Testis (tissue), 2 donors: ENCODE measurements at regions not wholly inside any gene's neighbourhood (a gene's known extent, or its start where the extent isn't known, plus 50 kb on each side); places are given as distances from the start of the nearest gene placed in this dataset.

Experiments used
- DNase-seq: peaks from one replicate; pipeline ENCODE4 v3.0.0-alpha.2; 2019
- H3K27ac ChIP-seq, 2 donors: fragments of 200-600 bp; sonication (generic); one replicate each; pipeline ENCODE4 v1.5.1; 2019
- H3K27me3 ChIP-seq: fragments of 200-600 bp; sonication (generic); one replicate; pipeline ENCODE4 v1.5.1; 2019
- H3K36me3 ChIP-seq: fragments of 200-600 bp; sonication (generic); one replicate; pipeline ENCODE4 v1.5.1; 2017; ENCODE audit warnings: low read depth; ENCODE audit errors: missing control alignments
- H3K4me1 ChIP-seq: fragments of 200-600 bp; sonication (generic); one replicate; pipeline ENCODE4 v1.5.1; 2019
- H3K4me3 ChIP-seq, 2 donors: fragments of 200-600 bp; sonication (generic); one replicate each; pipeline ENCODE4 v1.5.1; 2017 to 2019
- H3K9me3 ChIP-seq: fragments of 200-600 bp; sonication (generic); one replicate; pipeline ENCODE4 v1.5.1; 2017
- POLR2A ChIP-seq: fragments of 450-650 bp; IDR thresholded peaks from one replicate; pipeline ENCODE4 v1.6.1; 2017; ENCODE audit warnings: antibody characterized with exemption, mild to moderate bottlenecking, moderate library complexity
- WGBS, 2 donors: methylation state at CpG; one replicate each; pipeline ENCODE4 v1.1.5; 2018; 5-methylcytosine and 5-hydroxymethylcytosine counted together
- intact Hi-C: fragments of 100-400 bp; cut with DNase I; formaldehyde crosslinking; loops from one replicate; pipeline ENCODE4 v1.15.1; 2023; ENCODE audit warnings: low total_unique reads
- TF ChIP-seq, protein P1 (sequence below), 3 experiments: fragments of 450-650 bp in 2 of 3; fragments of 200-600 bp in 1 of 3; sonication (generic) in 1 of 3; IDR thresholded peaks; one replicate each; pipeline ENCODE4 v1.5.1; 2016 to 2019; ENCODE audit warnings: antibody characterized with exemption in 3 of 3, mild to moderate bottlenecking in 2 of 3, moderate library complexity in 1 of 3

DNA sequence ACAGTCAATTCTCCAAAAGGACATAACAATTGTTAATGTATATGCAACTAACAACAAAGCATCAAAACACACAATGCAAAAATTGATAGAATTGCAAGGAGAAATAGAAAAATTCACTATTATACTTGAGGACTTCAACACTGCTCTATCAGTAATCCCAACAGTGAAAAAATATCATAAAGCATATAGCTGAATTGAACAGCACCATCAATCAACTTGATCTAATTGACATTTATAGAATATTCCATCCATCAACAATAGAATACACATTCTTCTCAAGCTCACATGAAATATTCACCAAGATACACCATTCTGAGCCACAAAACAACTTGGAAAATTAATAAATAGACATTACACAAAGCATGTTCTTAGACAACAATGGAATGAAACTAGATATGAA lies 60.1 kb upstream of the ASXL3 start:
- Histone ChIP-seq H3K27ac (no peak overlapping the region), H3K4me1 (no peaks in the 10 kb centered on the region), H3K9me3 (no peaks in the 10 kb centered on the region), H3K36me3 (no peaks in the 10 kb centered on the region), H3K27me3 (no peaks in the 10 kb centered on the region), H3K4me3 (no peak overlapping the region)
- TF ChIP-seq POLR2A = no peak
- intact Hi-C loops = no loop called here
- no peak for DNase-seq

DNA sequence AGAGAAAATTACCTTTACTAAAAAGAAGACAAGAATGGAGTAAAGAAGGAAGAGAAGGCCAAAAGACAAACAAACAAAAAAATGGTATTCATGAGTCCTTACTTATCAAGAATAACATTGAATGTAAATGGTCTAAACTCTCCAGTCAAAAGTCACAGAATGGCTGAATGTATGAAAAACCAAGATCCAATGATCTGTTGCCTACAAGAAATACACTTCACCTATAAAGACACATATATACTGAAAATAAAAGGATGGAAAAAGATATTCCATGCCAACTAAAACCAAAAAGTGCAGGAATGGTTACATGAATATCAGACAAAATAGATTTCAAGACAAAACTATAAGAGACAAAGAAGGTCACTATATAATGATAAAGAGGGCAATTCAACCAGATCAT lies 65.0 kb upstream of the ASXL3 start:
- H3K27ac ChIP-seq = no peak overlapping the region
- H3K4me1 ChIP-seq = no peaks in the 10 kb centered on the region
- no peak for DNase-seq
- TF ChIP-seq, protein P1, sequence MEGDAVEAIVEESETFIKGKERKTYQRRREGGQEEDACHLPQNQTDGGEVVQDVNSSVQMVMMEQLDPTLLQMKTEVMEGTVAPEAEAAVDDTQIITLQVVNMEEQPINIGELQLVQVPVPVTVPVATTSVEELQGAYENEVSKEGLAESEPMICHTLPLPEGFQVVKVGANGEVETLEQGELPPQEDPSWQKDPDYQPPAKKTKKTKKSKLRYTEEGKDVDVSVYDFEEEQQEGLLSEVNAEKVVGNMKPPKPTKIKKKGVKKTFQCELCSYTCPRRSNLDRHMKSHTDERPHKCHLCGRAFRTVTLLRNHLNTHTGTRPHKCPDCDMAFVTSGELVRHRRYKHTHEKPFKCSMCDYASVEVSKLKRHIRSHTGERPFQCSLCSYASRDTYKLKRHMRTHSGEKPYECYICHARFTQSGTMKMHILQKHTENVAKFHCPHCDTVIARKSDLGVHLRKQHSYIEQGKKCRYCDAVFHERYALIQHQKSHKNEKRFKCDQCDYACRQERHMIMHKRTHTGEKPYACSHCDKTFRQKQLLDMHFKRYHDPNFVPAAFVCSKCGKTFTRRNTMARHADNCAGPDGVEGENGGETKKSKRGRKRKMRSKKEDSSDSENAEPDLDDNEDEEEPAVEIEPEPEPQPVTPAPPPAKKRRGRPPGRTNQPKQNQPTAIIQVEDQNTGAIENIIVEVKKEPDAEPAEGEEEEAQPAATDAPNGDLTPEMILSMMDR (IDR thresholded peaks at IDR 0.05) = no peak
- TF ChIP-seq POLR2A = no peak
- intact Hi-C loops = no loop called here
- no peaks in the 10 kb centered on the region for H3K9me3 ChIP-seq
- H3K36me3 ChIP-seq = no peaks in the 10 kb centered on the region
- H3K27me3 ChIP-seq = no peaks in the 10 kb centered on the region
- no peak overlapping the region for H3K4me3 ChIP-seq

DNA sequence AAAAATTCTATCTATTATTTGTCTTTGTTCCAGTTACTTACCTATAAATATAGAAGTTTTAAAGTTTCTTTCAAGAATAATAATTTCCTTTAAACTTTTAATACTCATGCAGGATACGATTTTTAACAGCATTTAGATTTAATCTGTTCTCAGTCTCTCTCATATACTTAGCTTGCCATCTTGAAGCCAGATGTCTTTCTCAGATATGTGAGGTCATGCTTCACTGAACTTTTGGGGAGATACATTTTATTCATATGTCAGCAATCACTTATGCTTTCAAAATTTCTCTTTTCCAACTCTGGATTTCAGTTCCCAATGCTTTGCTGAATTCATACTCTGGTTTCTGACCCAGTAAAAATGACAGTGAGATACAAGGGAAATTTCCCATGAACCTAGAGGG lies 66.5 kb upstream of the CCDC178 start:
- Histone ChIP-seq H3K36me3 (no peaks in the 10 kb centered on the region), H3K4me1 (no peaks in the 10 kb centered on the region), H3K4me3 (no peak overlapping the region), H3K27ac (no peak overlapping the region), H3K27me3 (no peaks in the 10 kb centered on the region), H3K9me3 (no peaks in the 10 kb centered on the region)
- DNase-seq = no peak
- intact Hi-C loops = no loop called here
- TF ChIP-seq, protein P1 (IDR thresholded peaks at IDR 0.05) = no peak
- TF ChIP-seq POLR2A = no peak
- 84 to 87% methylated on average over 1 of the region's 1 CpG for WGBS, 2 donors

DNA sequence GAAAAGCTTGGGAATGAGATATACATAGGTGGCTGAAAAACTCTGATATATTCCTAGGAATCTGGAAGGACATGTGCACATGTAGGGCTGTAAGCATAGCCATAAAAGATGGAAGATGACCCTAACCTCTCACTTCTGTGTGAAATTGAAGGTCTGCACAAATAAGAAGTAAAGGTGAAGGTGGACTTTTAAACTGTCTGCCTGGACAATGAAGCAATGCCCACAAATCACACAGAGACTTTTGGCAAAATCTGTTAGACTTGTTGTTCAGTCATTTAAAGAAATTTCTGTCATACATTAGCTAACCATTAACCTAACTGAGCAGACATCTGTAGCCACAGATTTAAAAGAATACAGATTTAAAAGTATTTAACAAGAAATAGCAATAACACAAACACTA lies 65.3 kb upstream of the CCDC178 start:
- Histone ChIP-seq H3K27me3 (no peaks in the 10 kb centered on the region), H3K4me1 (no peaks in the 10 kb centered on the region), H3K9me3 (no peaks in the 10 kb centered on the region), H3K4me3 (no peak overlapping the region), H3K36me3 (no peaks in the 10 kb centered on the region), H3K27ac (no peak overlapping the region)
- no peak for TF ChIP-seq POLR2A
- TF ChIP-seq, protein P1 (IDR thresholded peaks at IDR 0.05) = no peak
- intact Hi-C loops = no loop called here
- DNase-seq = no peak

DNA sequence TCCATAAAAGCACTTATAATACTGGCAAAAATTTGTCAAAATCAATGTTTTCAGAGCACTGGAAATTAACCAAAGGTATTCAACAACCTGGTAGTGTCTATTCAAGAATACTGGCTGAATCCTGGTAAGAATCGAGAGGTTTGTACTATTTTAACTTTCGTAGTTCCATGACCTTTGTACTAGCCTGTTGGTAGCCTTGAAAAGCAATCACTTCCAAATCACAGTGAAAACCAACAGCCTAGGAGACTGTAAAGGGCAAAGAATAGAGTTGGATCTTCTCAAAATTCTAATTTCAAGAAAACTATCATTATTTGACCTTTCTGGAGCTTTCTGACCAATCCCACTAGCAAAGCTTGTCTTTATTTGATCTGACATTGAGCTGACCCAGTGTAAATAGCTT lies 64.8 kb upstream of the CCDC178 start:
- no peaks in the 10 kb centered on the region for H3K4me1 ChIP-seq
- intact Hi-C loops = no loop called here
- H3K9me3 ChIP-seq = no peaks in the 10 kb centered on the region
- no peaks in the 10 kb centered on the region for H3K36me3 ChIP-seq
- no peak for TF ChIP-seq POLR2A
- TF ChIP-seq, protein P1 (IDR thresholded peaks at IDR 0.05) = no peak
- no peak for DNase-seq
- WGBS, 2 donors = 90 to 94% methylated on average over 2 of the region's 2 CpGs
- no peak overlapping the region for H3K27ac ChIP-seq
- no peak overlapping the region for H3K4me3 ChIP-seq
- no peaks in the 10 kb centered on the region for H3K27me3 ChIP-seq

DNA sequence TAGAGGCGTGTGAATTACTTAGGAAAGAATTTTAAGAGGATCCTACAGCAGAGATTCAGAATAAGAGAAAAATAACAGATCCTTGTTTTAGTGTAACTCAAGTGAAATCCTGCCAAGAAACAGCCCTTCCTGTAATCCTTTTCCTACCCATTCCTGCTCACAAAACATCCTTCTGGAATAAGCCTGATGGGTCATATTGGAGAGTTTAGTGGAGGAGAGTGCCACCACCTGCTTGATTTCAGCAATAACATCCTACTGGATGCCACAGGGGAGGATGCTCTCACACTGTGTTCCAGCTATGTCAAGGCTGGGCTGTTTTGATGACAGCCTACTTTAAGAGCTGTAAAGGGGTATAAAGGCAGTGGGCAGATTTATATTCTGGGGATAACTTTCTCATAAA lies 54.8 kb upstream of the CCDC178 start:
- TF ChIP-seq, protein P1 (IDR thresholded peaks at IDR 0.05) = peak in 2 of 3 experiments; percentile 11 to 35
- TF ChIP-seq POLR2A = no peak
- no peak overlapping the region for H3K27ac ChIP-seq
- intact Hi-C loops = no loop called here
- peak; percentile 45 for DNase-seq
- WGBS, 2 donors = 82% methylated on average over 1 of the region's 1 CpG
- H3K36me3 ChIP-seq = no peaks in the 10 kb centered on the region
- H3K4me3 ChIP-seq = no peak overlapping the region
- H3K27me3 ChIP-seq = no peaks in the 10 kb centered on the region
- no peaks in the 10 kb centered on the region for H3K9me3 ChIP-seq
- no peaks in the 10 kb centered on the region for H3K4me1 ChIP-seq
